A673 (cell line): ENCODE measurements at regions not wholly inside any gene's neighbourhood (a gene's known extent, or its start where the extent isn't known, plus 50 kb on each side); places are given as distances from the start of the nearest gene placed in this dataset.

Experiments
- BruUV-seq: library from RNA; stranded (reverse); fragments of 400-500 nt; replicated peaks from 2 replicates; lab custom pipeline; 2021; lab: Mats Ljungman, UMichigan
- CTCF ChIA-PET: fragments of 300-600 bp; sonication (Branson Sonifier 250); formaldehyde crosslinking; loops from one replicate; lab custom pipeline; 2022; ENCODE audit warnings: antibody characterized with exemption; lab: Charles Lee
- POLR2A ChIA-PET: fragments of 300-600 bp; sonication (Branson Sonifier 250); formaldehyde crosslinking; loops from one replicate; lab custom pipeline; 2022; ENCODE audit warnings: antibody characterized with exemption; ENCODE audit not compliant: low non-redundant PET; lab: Charles Lee
- DNase-seq: peaks from one replicate; pipeline ENCODE4 v3.0.0-alpha.2; 2015; ENCODE audit warnings: low spot score
- H3K27ac ChIP-seq: fragments of 200-600 bp; sonication (generic); 2 replicates; pipeline ENCODE4 v1.5.1; 2016; ENCODE audit warnings: mixed run types, low read depth, mild to moderate bottlenecking, mixed read lengths, antibody characterized with exemption, low read length; ENCODE audit not compliant: poor library complexity, severe bottlenecking
- H3K27me3 ChIP-seq: fragments of 200-600 bp; sonication (generic); replicated peaks from 2 replicates; pipeline ENCODE4 v1.6.1; 2017; ENCODE audit warnings: mixed run types, low read depth, mild to moderate bottlenecking, mixed read lengths, antibody characterized with exemption, low read length; ENCODE audit not compliant: insufficient read depth, poor library complexity
- H3K36me3 ChIP-seq: fragments of 200-600 bp; sonication (generic); 2 replicates; pipeline ENCODE4 v1.6.1; 2016; ENCODE audit warnings: mixed run types, mild to moderate bottlenecking, mixed read lengths, antibody characterized with exemption, low read length; ENCODE audit not compliant: insufficient read depth, poor library complexity, severe bottlenecking
- H3K4me1 ChIP-seq: fragments of 200-600 bp; sonication (generic); 2 replicates; pipeline ENCODE4 v1.6.1; 2017; ENCODE audit warnings: mixed run types, mild to moderate bottlenecking, mixed read lengths, antibody characterized with exemption, low read length; ENCODE audit not compliant: insufficient read depth, poor library complexity, severe bottlenecking
- H3K4me3 ChIP-seq: fragments of 200-600 bp; sonication (generic); 2 replicates; pipeline ENCODE4 v1.5.1; 2016; ENCODE audit warnings: low read depth, mixed run types, mild to moderate bottlenecking, mixed read lengths, low read length; ENCODE audit not compliant: poor library complexity, severe bottlenecking
- H3K9me3 ChIP-seq: fragments of 200-600 bp; sonication (generic); 2 replicates; pipeline ENCODE4 v1.6.1; 2016; ENCODE audit warnings: mixed run types, low read depth, mild to moderate bottlenecking, mixed read lengths, antibody characterized with exemption, low read length; ENCODE audit not compliant: poor library complexity, severe bottlenecking
- CTCF ChIP-seq: fragments of 300-800, 200-600 bp; sonication (generic); conservative IDR thresholded peaks from 2 replicates; pipeline ENCODE4 v1.5.1; 2017; ENCODE audit warnings: low read depth, mild to moderate bottlenecking, antibody characterized with exemption, low read length, moderate library complexity, mixed read lengths
- EZH2 ChIP-seq: fragments of 200-600 bp; sonication (generic); IDR thresholded peaks from 2 replicates; pipeline ENCODE4 v1.6.1; 2017; ENCODE audit warnings: borderline replicate concordance, low read depth, mild to moderate bottlenecking, mixed read lengths, antibody characterized with exemption, low read length; ENCODE audit not compliant: poor library complexity, severe bottlenecking
- intact Hi-C: fragments of 100-400 bp; cut with micrococcal nuclease; formaldehyde crosslinking; loops from one replicate; pipeline ENCODE4 v1.10.0; 2022; ENCODE audit not compliant: unreplicated experiment

GRCh38 chr5:36523450-36523849, 83.0 kb upstream of the SLC1A3 start:
- CTCF ChIA-PET: no interaction called here
- no TSS peak for BruUV-seq
- intact Hi-C loops: no loop called here

GRCh38 chr5:36523926-36524325, 82.5 kb upstream of the SLC1A3 start:
- BruUV-seq: no TSS peak

More at GRCh38 chr5:36523450-36523849, 83.0 kb upstream of the SLC1A3 start:
- H3K9me3 ChIP-seq: no peaks in the 10 kb centered on the region
- H3K27ac ChIP-seq: no peak overlapping the region
- DNase-seq: no peak
- H3K4me1 ChIP-seq: no peaks in the 10 kb centered on the region
- POLR2A ChIA-PET: no interaction called here
- no peak for TF ChIP-seq EZH2
- no peak for TF ChIP-seq CTCF
- no peak overlapping the region for H3K4me3 ChIP-seq
- H3K27me3 ChIP-seq: no peaks in the 10 kb centered on the region
- H3K36me3 ChIP-seq: no peaks in the 10 kb centered on the region

GRCh38 chr5:36526537-36526936, 79.9 kb upstream of the SLC1A3 start:
- POLR2A ChIA-PET: no interaction called here
- no peak for DNase-seq
- BruUV-seq: no TSS peak
- Histone ChIP-seq H3K27ac (no peak overlapping the region), H3K9me3 (no peaks in the 10 kb centered on the region), H3K4me1 (no peaks in the 10 kb centered on the region), H3K4me3 (no peak overlapping the region), H3K27me3 (no peaks in the 10 kb centered on the region), H3K36me3 (no peaks in the 10 kb centered on the region)
- TF ChIP-seq EZH2: no peak
- no peak for TF ChIP-seq CTCF
- CTCF ChIA-PET: no interaction called here
- intact Hi-C loops: no loop called here

More at GRCh38 chr5:36523926-36524325, 82.5 kb upstream of the SLC1A3 start:
- CTCF ChIA-PET: no interaction called here
- intact Hi-C loops: no loop called here
- POLR2A ChIA-PET: no interaction called here
- H3K36me3 ChIP-seq: no peaks in the 10 kb centered on the region
- H3K4me3 ChIP-seq: no peak overlapping the region
- H3K27me3 ChIP-seq: no peaks in the 10 kb centered on the region
- no peak for DNase-seq
- TF ChIP-seq EZH2 (no peak), CTCF (no peak)
- H3K4me1 ChIP-seq: no peaks in the 10 kb centered on the region
- H3K27ac ChIP-seq: no peak overlapping the region
- H3K9me3 ChIP-seq: no peaks in the 10 kb centered on the region
